AG10803 (cell line): ENCODE measurements at regions not wholly inside any gene's neighbourhood (a gene's known extent, or its start where the extent isn't known, plus 50 kb on each side); places are given as distances from the start of the nearest gene placed in this dataset.
"Not testable (repeated sequence)": the region's sequence is repeated elsewhere in the genome, so short reads cannot be mapped to it uniquely, and the experiment has no call there.

Experiments
- DNase-seq: peaks from one replicate; pipeline ENCODE4 v3.0.0; 2010; ENCODE audit warnings: low read depth
- H3K4me3 ChIP-seq: 2 replicates; pipeline ENCODE4 v1.5.1; 2011; ENCODE audit warnings: mild to moderate bottlenecking, low read length, control low read depth
- TF ChIP-seq, protein P1 (sequence below): conservative IDR thresholded peaks from 2 replicates; pipeline ENCODE4 v1.5.1; 2011; ENCODE audit warnings: mild to moderate bottlenecking, low read length, control low read depth, inconsistent platforms

DNA sequence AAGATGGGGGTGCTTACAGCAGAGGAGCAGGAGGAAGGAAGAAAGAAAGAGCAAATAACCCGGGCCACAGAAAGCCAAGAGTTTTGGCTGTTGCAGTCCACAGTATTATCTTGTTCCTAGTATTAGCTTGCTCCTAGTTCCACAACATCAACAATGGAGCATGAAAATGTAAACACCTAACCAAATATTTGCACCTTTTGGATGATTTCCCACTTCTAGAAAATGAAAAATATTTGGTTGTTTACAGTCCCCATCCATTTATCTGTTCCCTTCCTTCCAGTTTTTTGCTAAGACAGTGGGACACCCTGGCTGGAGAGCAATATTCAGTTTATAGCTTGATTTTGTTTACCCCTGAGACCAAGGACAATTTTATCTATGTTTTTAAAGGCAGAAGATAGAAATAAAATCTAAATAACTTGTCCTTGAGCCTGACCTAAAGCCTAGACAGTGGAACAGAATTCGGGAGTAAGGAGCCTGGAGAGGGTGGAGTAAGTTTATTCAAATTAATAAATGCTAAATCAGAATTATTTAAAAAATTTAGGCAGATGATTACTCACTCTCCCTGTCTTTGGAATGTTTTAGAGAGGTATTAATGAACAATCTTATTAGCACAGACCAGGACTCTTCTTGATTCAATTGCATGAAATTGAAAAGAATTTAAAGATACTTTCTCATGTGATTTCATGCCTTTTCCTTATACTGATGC lies 51.6 kb downstream of the RESF1 start:
- TF ChIP-seq, protein P1, sequence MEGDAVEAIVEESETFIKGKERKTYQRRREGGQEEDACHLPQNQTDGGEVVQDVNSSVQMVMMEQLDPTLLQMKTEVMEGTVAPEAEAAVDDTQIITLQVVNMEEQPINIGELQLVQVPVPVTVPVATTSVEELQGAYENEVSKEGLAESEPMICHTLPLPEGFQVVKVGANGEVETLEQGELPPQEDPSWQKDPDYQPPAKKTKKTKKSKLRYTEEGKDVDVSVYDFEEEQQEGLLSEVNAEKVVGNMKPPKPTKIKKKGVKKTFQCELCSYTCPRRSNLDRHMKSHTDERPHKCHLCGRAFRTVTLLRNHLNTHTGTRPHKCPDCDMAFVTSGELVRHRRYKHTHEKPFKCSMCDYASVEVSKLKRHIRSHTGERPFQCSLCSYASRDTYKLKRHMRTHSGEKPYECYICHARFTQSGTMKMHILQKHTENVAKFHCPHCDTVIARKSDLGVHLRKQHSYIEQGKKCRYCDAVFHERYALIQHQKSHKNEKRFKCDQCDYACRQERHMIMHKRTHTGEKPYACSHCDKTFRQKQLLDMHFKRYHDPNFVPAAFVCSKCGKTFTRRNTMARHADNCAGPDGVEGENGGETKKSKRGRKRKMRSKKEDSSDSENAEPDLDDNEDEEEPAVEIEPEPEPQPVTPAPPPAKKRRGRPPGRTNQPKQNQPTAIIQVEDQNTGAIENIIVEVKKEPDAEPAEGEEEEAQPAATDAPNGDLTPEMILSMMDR: no peak
- no peak for DNase-seq
- no peak overlapping the region for H3K4me3 ChIP-seq

DNA sequence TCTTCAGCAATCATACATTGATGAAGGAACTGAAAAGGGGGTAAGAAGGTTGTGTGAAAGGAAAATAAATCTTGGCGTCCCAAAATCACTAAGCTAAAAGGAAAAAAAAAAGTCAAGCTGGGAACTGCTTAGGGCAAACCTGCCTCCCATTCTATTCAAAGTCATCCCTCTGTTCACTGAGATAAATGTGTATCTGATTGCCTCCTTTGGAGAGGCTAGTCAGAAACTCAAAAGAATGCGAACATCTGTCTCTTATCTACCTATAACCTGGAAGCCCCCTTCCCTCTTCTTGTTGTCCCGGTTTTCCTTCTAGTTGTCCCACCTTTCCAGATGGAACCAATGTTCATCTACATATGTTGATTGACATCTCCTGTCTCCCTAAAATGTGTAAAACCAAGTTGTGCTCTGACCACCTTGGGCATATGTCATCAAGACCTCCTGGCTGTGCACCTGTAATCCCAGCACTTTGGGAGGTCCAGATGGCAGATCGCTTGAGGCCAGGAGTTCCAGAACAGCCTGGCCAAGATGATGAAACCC lies 53.1 kb downstream of the RESF1 start:
- no peak overlapping the region for H3K4me3 ChIP-seq
- DNase-seq: no peak
- TF ChIP-seq, protein P1: no peak

GRCh38 chr12:32015036-32015435 lies 55.8 kb downstream of the RESF1 start:
- no peak for DNase-seq

GRCh38 chr12:32016680-32017482 lies 57.7 kb downstream of the RESF1 start:
- no peak overlapping the region for H3K4me3 ChIP-seq
- DNase-seq: no peak
- TF ChIP-seq, protein P1: no peak

More at GRCh38 chr12:32015036-32015435, 55.8 kb downstream of the RESF1 start:
- TF ChIP-seq, protein P1: no peak
- no peak overlapping the region for H3K4me3 ChIP-seq

DNA sequence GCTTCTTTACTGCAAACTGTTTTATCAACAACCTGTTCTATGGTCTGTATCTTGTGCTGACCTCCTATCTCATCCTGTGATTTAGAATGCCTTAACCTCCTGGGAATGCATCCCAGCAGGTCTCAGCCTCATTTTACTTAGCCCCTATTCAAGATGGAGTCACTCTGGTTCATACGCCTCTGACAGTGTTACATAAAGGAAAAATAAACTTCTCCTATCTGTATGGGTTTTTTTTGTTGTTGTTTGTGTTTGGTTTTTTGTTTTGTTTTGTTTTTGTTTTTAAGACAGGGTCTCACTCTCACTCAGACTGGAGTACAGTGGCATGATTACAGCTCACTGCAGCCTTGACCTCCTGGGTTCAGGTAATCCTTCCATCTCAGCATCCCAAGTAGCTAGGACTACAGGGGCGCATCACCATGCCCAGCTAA lies 62.1 kb downstream of the RESF1 start:
- no peak for DNase-seq
- TF ChIP-seq, protein P1: no peak
- H3K4me3 ChIP-seq: no peak overlapping the region

DNA sequence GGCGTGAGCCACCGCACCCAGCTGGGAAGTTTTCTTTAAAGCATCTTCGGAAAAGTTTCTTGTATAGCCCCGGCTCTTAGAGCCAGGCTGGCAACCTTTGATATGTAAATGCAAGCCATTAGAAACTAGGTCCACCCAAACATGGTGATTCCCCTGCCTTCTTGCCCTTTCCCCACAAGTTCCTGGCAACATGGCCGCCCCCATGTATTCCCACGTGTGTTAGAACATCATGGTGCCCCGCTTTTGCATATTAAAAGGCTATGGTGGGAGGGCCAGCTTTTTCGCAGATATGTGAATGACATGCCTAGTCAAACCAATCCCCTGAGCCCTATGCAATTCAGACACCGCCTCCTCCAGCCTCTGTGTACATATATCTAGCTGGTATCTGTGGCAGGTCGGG lies 63.2 kb downstream of the RESF1 start:
- DNase-seq, H3K4me3 ChIP-seq: not testable (repeated sequence)

GRCh38 chr12:32023861-32024260 lies 64.6 kb downstream of the RESF1 start:
- not testable (repeated sequence) for H3K4me3 ChIP-seq, DNase-seq
